HG02571 (cell line): ENCODE measurements at regions not wholly inside any gene's neighbourhood (a gene's known extent, or its start where the extent isn't known, plus 50 kb on each side); places are given as distances from the start of the nearest gene placed in this dataset.

Experiments used
- ATAC-seq: cut with Tn5 transposase; IDR thresholded peaks from one replicate; pipeline ENCODE4 v1.9.1; 2021; ENCODE audit warnings: mild to moderate bottlenecking, moderate library complexity; ENCODE audit not compliant: unreplicated experiment

DNA sequence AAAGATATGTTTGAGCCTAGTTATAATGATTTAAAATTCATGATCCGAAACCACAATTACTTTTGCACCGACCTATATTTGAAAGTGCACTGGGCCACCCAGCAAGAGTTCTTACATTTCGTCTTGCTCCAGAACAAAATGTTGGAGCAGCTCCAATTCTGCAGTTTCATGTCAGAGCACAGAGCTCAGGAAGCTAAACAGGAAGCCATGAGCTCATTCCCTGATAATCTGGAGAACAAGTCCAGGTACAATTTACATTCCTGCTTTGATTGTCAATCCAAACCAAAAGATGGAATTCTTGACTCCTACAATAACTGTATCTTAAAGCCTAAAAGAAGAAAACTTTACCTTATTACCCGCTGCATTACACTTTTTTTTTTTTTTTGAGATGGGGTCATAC, 131.8 kb downstream of the KCTD12 start:
- no peak for ATAC-seq

DNA sequence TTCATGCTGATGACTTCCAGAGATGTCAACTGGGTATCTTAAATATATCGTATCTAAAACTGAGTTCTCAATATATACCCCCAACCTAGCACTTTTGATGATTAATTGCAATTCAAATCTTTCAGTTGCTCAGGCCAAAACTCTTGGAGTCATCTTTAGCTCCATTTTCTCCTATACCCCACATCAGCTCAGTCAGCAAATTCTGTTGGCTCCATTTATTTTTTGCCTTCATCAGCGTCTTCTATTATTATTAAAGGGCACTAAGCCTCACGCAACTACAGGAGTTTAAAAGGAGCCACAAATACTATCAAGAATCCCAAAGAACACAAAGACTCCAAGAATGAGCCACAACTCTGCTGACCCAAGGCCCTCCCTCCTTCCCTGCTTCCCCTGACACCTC, 134.9 kb downstream of the KCTD12 start:
- no peak for ATAC-seq

DNA sequence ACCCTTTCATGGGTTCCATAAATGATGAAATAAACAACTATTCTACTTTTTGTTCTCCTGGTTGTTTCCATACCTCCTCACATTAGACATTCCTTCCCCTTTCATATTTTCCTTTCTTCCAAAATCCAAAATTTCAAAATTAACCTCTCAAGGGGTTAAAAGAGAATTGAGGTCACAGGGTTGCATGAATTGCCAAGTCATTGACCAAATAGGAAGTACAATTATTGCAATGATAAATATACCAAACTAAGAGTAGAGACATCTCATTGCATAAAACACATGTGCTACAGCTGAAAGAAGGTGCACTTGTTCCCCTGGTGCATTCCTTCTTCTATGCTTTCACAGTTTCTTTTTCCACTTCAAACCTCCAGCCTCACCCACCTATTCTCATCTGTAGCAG, 136.1 kb downstream of the KCTD12 start:
- ATAC-seq: no peak

DNA sequence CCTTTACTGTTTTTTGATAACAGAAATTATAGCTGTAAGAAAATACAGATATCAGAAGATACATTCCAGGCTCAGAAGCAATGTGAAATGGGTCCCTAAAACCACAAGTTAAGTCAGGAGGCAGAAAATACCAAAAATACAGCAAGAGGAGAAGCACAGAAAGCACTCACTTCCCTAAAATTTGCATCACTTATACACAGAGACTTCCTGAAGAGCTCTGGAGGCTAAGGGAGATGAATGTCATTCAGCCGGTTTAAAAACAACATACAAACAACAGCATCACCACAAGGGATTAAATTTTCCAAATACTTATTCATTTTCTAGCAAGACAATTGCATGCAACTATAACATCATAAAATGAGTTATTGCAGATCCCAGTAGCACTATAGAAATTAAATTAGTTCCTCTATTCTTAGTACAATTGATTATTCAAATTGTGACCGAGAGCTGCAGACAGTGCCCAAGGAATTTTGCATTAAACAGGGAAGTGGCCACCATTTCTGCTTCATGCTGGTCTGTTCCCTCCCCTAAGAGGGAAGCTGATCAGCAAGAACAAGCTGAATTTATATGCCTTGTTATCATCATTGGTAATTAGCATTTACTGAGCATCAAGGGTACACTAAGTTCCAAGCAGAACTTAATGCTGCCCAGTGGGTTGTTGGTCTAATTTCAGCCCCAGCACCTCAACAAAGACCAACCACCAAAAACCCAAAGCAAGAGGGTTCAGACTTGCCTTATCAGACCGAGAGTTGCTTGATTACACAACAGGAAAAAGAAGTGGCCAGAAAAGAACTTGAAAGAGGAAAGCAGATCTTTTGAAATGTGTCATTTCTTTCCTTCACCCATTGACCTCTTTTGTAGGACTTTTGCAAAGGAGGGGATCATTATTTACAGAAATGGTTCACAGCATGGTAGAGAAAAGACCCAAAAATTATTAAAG, 140.7 kb downstream of the KCTD12 start:
- peak; percentile 77 for ATAC-seq

DNA sequence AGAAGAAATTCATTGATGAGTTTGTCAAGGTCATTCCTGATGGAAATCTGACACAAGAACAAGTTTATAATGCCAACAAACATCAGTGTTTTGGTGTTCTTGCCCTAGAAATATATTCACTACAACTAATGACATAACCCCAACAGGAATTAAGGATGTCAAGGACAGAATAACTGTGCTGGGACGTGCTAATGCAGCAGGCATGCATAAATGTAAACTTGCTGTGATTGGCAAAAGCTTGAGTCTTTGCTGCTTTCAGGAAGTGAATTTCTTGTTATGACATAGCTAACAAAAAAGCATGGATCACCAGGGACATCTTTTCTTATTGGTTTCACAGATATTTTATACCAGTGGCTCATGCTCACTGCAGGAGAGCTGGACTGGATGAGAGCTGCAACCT, 144.6 kb downstream of the KCTD12 start:
- ATAC-seq: no peak

DNA sequence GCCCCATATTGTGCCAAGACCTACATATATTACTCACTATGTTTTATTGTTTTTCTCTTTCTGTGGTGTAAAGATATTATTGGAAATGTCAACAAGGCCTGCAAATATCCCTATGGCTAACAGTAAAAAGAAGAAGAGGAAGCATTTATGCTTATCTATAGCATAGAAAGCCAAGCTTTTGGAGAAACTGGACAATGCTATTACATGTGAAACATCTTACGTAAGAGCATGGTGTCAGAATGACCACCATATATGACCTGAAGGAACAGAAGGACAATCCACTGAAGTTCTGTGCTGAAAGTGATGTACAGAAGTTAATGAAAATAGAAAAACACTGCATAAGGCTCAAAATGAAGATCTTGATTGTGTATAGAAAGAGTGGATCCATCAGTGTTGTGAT, 145.2 kb downstream of the KCTD12 start:
- no peak for ATAC-seq

DNA sequence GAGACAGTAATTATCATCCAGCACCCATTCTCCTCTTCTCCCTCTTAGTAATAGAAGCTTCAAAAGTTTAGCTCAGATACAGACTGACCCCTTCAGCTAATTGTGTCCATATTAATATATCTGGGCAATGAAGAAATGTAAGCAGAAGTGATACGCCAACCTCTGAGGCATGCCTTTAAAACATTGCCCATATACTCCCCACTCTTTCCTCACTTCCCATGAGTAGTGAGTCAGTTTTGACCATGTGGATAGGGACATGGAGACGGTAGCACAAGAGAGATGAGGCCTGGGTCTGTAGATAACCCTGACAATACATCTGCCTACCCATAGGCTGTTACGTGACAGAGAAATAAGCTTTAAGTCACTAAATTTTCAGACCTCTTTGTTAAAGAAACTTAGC, 147.6 kb downstream of the KCTD12 start:
- no peak for ATAC-seq

DNA sequence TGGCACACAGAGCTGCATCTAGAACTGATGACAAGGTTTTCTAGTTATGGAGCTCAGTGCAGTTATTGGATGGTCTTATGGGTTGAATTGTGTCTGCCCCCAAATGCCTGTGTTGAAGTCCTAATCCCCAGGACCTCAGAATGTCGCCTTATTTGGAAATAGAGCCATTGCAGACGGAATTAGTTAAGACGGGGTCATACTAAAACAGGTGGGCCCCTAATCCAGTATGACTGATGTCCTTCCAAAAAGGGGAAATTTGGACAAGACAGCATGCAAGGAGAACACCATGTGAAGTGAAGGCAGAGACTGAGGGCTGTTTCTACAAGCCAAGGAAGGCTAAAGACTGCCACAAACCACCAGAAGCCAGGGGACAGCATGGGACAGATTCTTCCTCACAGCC, 148.7 kb downstream of the KCTD12 start:
- ATAC-seq: no peak

DNA sequence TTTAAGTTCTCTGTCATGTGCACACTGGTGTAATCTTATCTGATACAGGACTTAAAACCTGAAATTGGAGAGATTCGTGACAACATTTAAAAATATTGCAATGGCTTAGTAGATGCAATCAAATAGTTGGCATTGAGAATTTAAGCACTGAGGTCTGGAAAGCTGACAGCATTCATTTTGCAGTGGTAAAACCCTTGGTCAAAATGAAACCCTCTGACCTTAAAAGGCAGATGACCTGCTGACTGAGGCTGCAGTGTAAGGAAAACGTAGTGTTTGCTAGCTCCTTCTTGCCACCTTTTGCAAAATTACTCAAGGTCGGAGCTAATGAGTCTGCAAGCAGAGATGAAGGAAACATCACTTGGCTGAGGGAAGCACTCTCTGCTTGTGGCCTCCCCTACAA, 150.6 kb downstream of the KCTD12 start:
- ATAC-seq: no peak

DNA sequence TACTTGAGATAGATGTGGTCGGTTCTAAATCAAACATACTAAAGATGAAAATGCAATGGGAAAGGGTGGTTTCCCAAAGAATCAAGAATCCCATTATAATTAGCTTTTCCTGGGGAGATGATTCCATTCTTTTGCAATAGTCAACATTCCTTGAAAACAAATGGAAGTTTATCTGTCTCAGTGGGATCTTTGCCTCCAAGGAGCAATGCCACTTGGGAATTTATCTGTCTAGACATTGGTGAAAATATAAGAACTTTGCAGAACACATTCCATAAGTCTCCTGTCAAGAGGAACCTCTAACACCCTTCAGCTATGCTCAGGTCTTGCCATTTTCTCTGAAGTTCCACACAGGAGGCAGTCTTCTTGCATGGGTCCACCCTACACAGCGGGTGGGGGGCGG, 152.5 kb downstream of the KCTD12 start:
- no peak for ATAC-seq

DNA sequence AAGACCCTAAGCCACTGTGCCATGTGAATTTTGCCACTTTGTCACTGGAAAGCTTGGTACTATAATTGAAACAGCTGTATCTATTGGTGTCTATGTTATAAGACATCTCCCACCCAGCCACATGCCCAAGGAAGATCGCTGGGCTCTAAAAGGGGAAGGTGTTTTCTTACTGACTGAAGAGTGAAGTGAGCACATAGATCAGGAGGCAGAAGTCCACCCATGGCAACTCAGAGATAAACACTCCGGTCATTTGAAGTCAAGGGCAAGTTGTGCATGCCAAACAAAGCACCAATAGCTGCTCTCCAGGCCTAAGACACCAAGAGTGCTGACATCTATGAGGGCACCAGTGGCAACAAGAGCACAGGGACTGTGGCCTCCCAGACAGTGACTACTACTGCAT, 153.8 kb downstream of the KCTD12 start:
- ATAC-seq: no peak

DNA sequence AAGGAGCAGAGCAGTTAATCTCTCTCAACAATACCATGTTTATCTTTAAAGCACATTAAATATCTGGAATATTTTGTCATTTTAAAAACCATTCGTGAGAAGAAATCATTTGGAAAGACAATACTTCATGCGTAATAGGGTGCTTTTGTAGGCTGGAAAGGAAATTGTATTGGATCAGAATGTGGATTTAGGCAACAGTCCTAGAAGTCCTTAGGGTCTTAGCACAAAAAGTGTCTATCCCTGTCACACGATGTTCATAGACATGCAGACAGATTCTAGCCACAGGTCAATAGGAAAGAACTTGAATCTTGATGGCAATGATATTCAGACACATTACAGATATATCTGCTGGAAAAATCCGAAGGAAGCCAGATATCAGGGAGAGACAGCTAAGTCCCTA, 156.0 kb downstream of the KCTD12 start:
- ATAC-seq: no peak

DNA sequence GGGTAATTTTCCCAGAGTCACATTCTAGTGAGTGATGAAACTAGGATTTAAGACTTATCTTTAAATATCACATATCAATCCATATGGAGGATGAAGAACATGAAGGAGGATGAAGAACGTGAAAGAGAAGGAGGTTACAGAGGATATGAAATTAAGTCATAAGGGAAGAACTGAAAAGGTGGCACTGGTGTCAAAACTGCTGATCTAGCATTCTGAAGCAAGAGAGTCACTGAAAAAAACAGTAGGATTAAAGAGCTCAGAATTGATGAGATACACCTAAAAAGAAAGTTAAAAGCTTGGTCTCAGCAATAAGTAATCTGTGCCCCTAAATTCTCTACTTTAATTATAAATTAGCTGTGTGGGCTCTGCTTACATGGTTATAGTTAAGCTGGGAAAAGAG, 156.5 kb downstream of the KCTD12 start:
- no peak for ATAC-seq

DNA sequence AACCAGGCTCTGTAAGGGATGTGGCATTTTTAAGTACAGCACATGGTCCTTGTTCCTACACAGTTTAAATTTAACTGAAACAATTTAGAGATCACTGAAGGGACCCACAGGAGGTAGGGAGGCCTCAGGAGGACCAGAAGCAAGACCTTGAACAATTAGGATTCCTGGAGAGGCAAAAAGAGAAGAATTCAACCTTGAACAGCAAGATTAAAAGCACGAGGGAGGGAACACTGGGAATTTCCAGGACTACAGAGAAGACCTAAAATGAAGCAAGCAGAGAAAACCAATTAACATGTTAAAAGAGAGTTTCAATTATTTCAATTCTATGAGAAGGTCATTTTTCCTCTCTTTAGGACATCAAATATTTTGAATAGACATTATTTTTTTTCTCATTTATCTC, 160.3 kb downstream of the KCTD12 start:
- ATAC-seq: no peak

DNA sequence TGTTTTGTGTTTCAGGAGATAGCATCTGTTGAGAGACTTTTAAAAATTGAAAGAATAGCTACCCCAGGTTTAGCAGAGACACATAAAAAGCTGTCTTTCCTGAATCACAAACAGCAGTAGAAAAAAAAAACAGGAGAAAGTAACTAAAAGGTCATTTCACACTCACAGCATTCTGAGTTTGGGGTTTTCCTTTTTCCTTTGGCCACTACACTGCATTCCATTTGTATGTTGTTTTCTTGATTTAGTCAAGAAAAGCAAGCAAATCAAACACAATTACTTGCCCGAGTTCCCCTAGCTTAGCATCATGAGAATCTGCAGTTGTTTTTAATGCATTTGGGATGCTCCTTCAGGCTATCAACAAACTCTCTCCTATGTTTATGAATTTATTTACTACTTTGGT, 161.0 kb downstream of the KCTD12 start:
- no peak for ATAC-seq

DNA sequence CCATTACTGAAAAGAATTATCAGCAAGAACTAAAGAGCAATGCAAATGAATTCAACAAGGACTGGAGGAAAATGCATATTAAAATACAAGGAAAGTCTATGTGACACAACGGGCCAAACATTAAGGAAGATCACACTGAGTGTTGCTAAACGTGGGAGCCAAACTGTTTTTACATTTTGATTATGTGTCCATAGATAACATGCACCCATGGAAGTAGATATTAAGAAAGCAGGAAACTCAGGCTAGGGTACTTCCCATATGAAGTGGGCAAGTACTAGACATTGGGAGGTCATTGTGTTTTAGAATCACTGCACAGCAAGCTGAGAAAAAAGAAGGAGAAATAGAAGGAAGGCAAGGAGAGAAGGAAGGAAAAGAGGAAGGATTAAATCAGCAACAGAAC, 161.8 kb downstream of the KCTD12 start:
- ATAC-seq: no peak

DNA sequence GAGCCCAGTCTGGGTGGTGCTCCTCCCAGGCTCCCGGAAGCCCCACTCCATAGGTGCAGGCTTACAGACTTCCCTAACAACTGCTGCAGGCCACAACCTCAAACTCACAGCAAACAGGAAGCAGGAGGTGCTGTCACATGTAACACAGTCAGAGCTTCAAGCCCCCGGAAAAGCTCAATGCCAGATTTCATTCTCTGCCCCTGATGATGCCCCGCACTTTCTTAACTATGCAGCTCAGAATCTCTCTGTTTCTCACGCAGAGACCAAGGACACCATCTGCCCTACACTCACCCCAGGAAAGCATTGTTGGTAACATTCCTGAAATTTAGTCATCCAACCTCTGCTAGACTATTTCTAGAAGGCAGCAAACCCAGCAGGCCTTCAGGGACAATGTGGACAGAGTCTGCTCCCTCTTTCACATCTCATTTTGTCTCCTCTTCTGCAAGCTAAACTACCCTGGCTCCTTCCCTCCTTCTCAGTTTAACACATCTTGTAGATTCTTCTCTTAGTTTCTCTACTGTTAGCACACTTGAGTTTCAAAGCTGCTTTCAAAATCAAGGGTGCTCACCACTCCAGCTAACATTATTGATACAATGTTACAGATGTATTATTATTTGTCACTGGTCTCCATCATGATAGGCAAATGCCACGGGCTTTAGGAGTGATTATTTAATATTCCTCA, 162.5 kb downstream of the KCTD12 start:
- ATAC-seq: peak; percentile 48

DNA sequence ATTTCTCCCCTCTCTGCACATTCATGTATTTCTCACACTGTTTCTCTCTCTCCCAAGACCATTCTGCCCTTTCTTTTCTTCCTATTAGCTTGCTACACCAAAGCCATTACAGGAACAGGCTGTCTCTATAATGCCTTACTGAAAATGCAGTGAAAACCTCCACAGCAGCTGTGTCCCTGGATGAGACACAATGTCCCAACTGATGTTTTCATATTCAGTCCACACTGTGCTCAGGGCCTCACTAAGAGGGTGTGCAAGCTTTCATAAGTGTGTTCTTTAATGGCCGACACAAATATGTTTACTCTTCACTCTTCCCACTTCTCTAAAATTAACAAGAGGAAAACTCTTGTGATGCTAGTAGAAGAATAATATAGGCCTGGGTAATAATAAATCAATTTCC, 163.4 kb downstream of the KCTD12 start:
- ATAC-seq: no peak

DNA sequence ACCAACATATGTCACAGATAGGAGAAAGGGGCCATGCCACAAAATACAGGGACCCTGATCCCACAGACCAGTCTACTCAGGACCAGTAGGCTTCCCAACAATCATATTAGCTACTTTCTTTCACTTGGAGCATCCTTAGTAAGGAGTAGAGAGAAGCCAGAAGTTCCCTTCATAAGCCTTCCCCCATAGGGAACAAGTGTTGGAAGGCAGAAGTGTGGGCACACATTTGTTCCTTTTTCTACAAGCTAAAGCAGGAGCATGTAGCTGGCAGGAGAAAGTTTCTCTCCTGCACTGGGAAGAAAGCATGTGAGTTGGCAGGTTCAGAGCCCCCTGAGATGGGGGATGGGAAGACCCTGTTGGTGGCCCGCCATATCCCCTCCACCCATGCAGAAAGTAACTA, 165.4 kb downstream of the KCTD12 start:
- no peak for ATAC-seq

DNA sequence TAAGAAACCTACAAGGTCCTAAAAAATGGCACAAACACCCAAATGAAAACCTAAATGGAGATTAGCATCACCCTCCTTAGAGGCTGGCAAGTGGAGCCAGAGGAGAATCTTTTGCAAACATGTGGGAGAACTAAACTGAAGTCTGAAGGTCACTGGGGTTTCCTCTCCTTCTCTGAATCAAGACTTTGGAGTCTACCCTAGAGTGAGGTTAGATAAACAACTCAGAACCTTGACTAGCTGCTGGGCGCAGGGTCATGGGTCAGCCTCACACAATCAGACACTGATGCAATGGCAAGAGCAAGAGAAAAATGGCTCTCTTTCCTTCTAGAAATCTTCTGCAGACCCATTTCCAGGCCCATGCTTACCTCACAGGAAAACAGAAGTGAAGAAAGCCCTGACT, 165.8 kb downstream of the KCTD12 start:
- ATAC-seq: no peak

DNA sequence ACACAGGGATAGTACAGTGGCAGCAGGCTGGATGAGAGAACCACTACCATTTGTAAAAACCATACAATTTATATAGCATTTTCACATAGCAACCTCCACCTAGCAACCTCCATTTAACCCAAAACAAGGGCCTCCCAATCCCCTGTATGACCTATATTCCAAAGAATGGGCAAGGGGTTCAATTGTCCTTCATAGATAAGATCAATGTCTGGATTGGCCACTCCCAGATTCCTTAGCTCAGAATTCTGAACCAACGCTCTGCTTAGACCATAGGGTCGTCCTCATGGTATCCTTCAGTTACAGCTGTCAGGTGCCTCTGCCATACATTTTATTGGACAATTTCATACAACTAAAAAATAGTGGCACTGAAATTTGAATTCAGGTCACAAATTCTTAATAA, 166.2 kb downstream of the KCTD12 start:
- no peak for ATAC-seq

DNA sequence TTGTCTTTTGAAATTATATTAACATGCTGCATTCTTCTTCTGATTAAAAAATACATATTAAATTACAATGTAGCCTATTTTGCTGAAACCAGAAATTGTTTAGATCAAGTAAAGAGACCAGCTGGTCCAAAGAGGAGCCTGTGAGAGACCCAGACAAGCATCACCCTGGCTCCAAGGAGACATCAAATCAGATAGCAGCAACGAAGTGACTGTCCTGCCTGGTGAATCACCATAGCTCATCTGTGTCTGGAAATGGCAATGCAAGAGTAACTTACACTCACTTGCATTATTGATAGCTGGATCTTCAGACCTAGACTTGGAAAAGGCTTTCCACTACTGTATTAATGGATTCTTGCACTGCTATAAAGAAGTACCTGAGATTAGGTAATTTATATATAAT, 169.1 kb downstream of the KCTD12 start:
- no peak for ATAC-seq
